ENCODE measurements at regions not wholly inside any gene's neighbourhood (a gene's known extent, or its start where the extent isn't known, plus 50 kb on each side); places are given as distances from the start of the nearest gene placed in this dataset.

- no peak for DNase-seq (ENCODE audit: low spot score)
Measured at GRCh38 chr16:6068063-6068462, 970.5 kb upstream of the EEF2KMT start.

GRCh38 chr16:6066652-6067051 is 969.1 kb upstream of the EEF2KMT start:
- DNase-seq (ENCODE audit: low spot score): no peak

- DNase-seq (ENCODE audit: low spot score): no peak
Measured at GRCh38 chr16:6063526-6063925, 965.9 kb upstream of the EEF2KMT start.

- DNase-seq (ENCODE audit: low spot score): no peak
Measured at GRCh38 chr16:6059671-6060070, 962.1 kb upstream of the EEF2KMT start.

- DNase-seq (ENCODE audit: low spot score): no peak
Measured at GRCh38 chr16:6057821-6058220, 960.2 kb upstream of the EEF2KMT start.

- DNase-seq (ENCODE audit: low spot score): no peak
Measured at GRCh38 chr16:6048017-6048416, 950.4 kb upstream of the EEF2KMT start.

- DNase-seq (ENCODE audit: low spot score): no peak
Measured at GRCh38 chr16:6047325-6047724, 949.7 kb upstream of the EEF2KMT start.

- DNase-seq (ENCODE audit: low spot score): no peak
Measured at GRCh38 chr16:6038941-6039645, 941.5 kb upstream of the EEF2KMT start.

GRCh38 chr16:6035161-6035560 is 937.6 kb upstream of the EEF2KMT start:
- no peak for DNase-seq (ENCODE audit: low spot score)

- DNase-seq (ENCODE audit: low spot score): no peak
Measured at GRCh38 chr16:6034511-6034910, 936.9 kb upstream of the EEF2KMT start.

- no peak for DNase-seq (ENCODE audit: low spot score)
Measured at GRCh38 chr16:6032438-6032837, 934.8 kb upstream of the EEF2KMT start.

GRCh38 chr16:6031567-6031966 is 934.0 kb upstream of the EEF2KMT start:
- no peak for DNase-seq (ENCODE audit: low spot score)

- DNase-seq (ENCODE audit: low spot score): no peak
Measured at GRCh38 chr16:6031102-6031501, 933.5 kb upstream of the EEF2KMT start.

GRCh38 chr16:6027733-6028132 is 930.1 kb upstream of the EEF2KMT start:
- DNase-seq (ENCODE audit: low spot score): no peak

- DNase-seq (ENCODE audit: low spot score): no peak
Measured at GRCh38 chr16:6023449-6023848, 925.9 kb upstream of the EEF2KMT start.

GRCh38 chr16:6021276-6021943 is 923.8 kb upstream of the EEF2KMT start:
- DNase-seq (ENCODE audit: low spot score): no peak

GRCh38 chr16:6020162-6020985 is 922.8 kb upstream of the EEF2KMT start:
- DNase-seq (ENCODE audit: low spot score): no peak

- DNase-seq (ENCODE audit: low spot score): no peak
Measured at GRCh38 chr16:6019490-6019991, 921.9 kb upstream of the EEF2KMT start.

- DNase-seq (ENCODE audit: low spot score): no peak
Measured at GRCh38 chr16:6018848-6019489, 921.4 kb upstream of the EEF2KMT start.

- no peak for DNase-seq (ENCODE audit: low spot score)
Measured at GRCh38 chr16:6016530-6017184, 919.1 kb upstream of the EEF2KMT start.

GRCh38 chr16:6012716-6013115 is 915.1 kb upstream of the EEF2KMT start:
- DNase-seq (ENCODE audit: low spot score): no peak

All from ureter (tissue), 1 donor.